ENCODE measurements at regions not wholly inside any gene's neighbourhood (a gene's known extent, or its start where the extent isn't known, plus 50 kb on each side); places are given as distances from the start of the nearest gene placed in this dataset.

- Histone ChIP-seq H3K79me2 (ENCODE audit: insufficient read depth, low read length) (no peaks in the 10 kb centered on the region), H3K9me3 (ENCODE audit: insufficient read depth, low read depth, low read length) (peaks cover 4% of the 10 kb centered on the region; the same call in 1 of the 2 replicates), H3K36me3 (ENCODE audit: insufficient read depth, low read length) (no peaks in the 10 kb centered on the region), H3K4me1 (ENCODE audit: insufficient read depth, low read length, poor library complexity, severe bottlenecking) (no peaks in the 10 kb centered on the region), H3F3A (ENCODE audit: low read depth) (no peaks in the 10 kb centered on the region), H4K20me1 (ENCODE audit: insufficient read depth, low read length, poor library complexity, severe bottlenecking) (no peaks in the 10 kb centered on the region), H3K4me3 (ENCODE audit: low read length, poor library complexity, severe bottlenecking) (no peak overlapping the region), H3K9me2 (replicated peaks; ENCODE audit: low read depth, low read length) (no peaks in the 10 kb centered on the region), H3K9ac (ENCODE audit: low read depth, low read length, poor library complexity, severe bottlenecking) (no peak overlapping the region), H2AFZ (ENCODE audit: low read length) (no peak overlapping the region), H3K27me3 (ENCODE audit: insufficient read depth, low read length, poor library complexity, severe bottlenecking) (no peaks in the 10 kb centered on the region), H3K4me2 (ENCODE audit: low read depth, low read length, poor library complexity, severe bottlenecking) (no peak overlapping the region)
- TF ChIP-seq EZH2phosphoT487 (IDR thresholded peaks at IDR 0.05; ENCODE audit: borderline replicate concordance) (no peak), CTCF (conservative IDR thresholded peaks at IDR 0.05; ENCODE audit: low read length) (no peak)
These were observed 210.7 kb downstream of the ANKRD30B start for GRCh38 chr18:14958701-14959100.

GRCh38 chr18:14959550-14959949, 211.6 kb downstream of the ANKRD30B start:
- H3K4me1 ChIP-seq (ENCODE audit: insufficient read depth, low read length, poor library complexity, severe bottlenecking) = no peaks in the 10 kb centered on the region
- no peaks in the 10 kb centered on the region for H4K20me1 ChIP-seq (ENCODE audit: insufficient read depth, low read length, poor library complexity, severe bottlenecking)
- H2AFZ ChIP-seq (ENCODE audit: low read length) = no peak overlapping the region
- no peak overlapping the region for H3K9ac ChIP-seq (ENCODE audit: low read depth, low read length, poor library complexity, severe bottlenecking)
- H3K4me2 ChIP-seq (ENCODE audit: low read depth, low read length, poor library complexity, severe bottlenecking) = no peak overlapping the region
- TF ChIP-seq EZH2phosphoT487 (IDR thresholded peaks at IDR 0.05; ENCODE audit: borderline replicate concordance) (no peak), CTCF (conservative IDR thresholded peaks at IDR 0.05; ENCODE audit: low read length) (no peak)
- H3K36me3 ChIP-seq (ENCODE audit: insufficient read depth, low read length) = no peaks in the 10 kb centered on the region
- no peaks in the 10 kb centered on the region for H3F3A ChIP-seq (ENCODE audit: low read depth)
- H3K27me3 ChIP-seq (ENCODE audit: insufficient read depth, low read length, poor library complexity, severe bottlenecking) = no peaks in the 10 kb centered on the region
- H3K79me2 ChIP-seq (ENCODE audit: insufficient read depth, low read length) = no peaks in the 10 kb centered on the region
- no peak overlapping the region for H3K4me3 ChIP-seq (ENCODE audit: low read length, poor library complexity, severe bottlenecking)
- no peaks in the 10 kb centered on the region for H3K9me2 ChIP-seq (replicated peaks; ENCODE audit: low read depth, low read length)
- peaks cover 4% of the 10 kb centered on the region; the same call in 1 of the 2 replicates for H3K9me3 ChIP-seq (ENCODE audit: insufficient read depth, low read depth, low read length)

GRCh38 chr18:14961991-14962390, 214.0 kb downstream of the ANKRD30B start:
- no peaks in the 10 kb centered on the region for H3K9me2 ChIP-seq (replicated peaks; ENCODE audit: low read depth, low read length)
- no peaks in the 10 kb centered on the region for H3K27me3 ChIP-seq (ENCODE audit: insufficient read depth, low read length, poor library complexity, severe bottlenecking)
- H3K4me3 ChIP-seq (ENCODE audit: low read length, poor library complexity, severe bottlenecking) = no peak overlapping the region
- no peaks in the 10 kb centered on the region for H4K20me1 ChIP-seq (ENCODE audit: insufficient read depth, low read length, poor library complexity, severe bottlenecking)
- H3K9me3 ChIP-seq (ENCODE audit: insufficient read depth, low read depth, low read length) = peaks cover 4% of the 10 kb centered on the region; the same call in 1 of the 2 replicates
- no peaks in the 10 kb centered on the region for H3K36me3 ChIP-seq (ENCODE audit: insufficient read depth, low read length)
- H2AFZ ChIP-seq (ENCODE audit: low read length) = no peak overlapping the region
- H3K9ac ChIP-seq (ENCODE audit: low read depth, low read length, poor library complexity, severe bottlenecking) = no peak overlapping the region
- H3K79me2 ChIP-seq (ENCODE audit: insufficient read depth, low read length) = no peaks in the 10 kb centered on the region
- no peak overlapping the region for H3K4me2 ChIP-seq (ENCODE audit: low read depth, low read length, poor library complexity, severe bottlenecking)
- TF ChIP-seq CTCF (conservative IDR thresholded peaks at IDR 0.05; ENCODE audit: low read length) (no peak), EZH2phosphoT487 (IDR thresholded peaks at IDR 0.05; ENCODE audit: borderline replicate concordance) (no peak)
- no peaks in the 10 kb centered on the region for H3K4me1 ChIP-seq (ENCODE audit: insufficient read depth, low read length, poor library complexity, severe bottlenecking)
- H3F3A ChIP-seq (ENCODE audit: low read depth) = no peaks in the 10 kb centered on the region

Data from Loucy (cell line).